Activated gamma-delta T cell treated with anti-CD3 and anti-CD28 coated beads, Interleukin-2, amount 50 U/mL, for 16 hours (primary cell): ENCODE measurements at regions not wholly inside any gene's neighbourhood (a gene's known extent, or its start where the extent isn't known, plus 50 kb on each side); places are given as distances from the start of the nearest gene placed in this dataset.

Experiments
- DNase-seq: peaks from one replicate; pipeline ENCODE4 v3.0.0-alpha.2; 2020; ENCODE audit warnings: low read depth

DNA sequence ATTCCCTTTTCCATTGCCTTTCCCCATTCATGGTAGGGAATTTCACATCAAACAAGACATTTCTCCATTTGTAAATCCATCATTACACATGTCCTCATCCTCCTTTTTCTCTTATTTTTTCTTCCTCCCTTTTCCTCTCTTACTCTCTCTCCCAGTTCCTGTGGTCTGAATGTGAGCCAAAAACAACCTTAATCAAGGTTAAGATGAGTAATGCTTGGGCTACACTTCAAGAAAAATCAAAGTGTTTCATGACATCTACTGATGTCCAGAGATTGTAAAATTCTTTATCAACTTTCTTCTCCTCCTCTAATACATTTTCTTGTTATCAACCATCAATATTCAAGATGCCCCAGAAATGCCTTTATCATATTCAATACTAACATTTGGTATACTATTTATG lies 172.5 kb upstream of the PRNP start:
- no peak for DNase-seq

GRCh38 chr20:4512891-4513550 lies 173.2 kb upstream of the PRNP start:
- DNase-seq = no peak

GRCh38 chr20:4511776-4512175 lies 174.5 kb upstream of the PRNP start:
- no peak for DNase-seq

DNA sequence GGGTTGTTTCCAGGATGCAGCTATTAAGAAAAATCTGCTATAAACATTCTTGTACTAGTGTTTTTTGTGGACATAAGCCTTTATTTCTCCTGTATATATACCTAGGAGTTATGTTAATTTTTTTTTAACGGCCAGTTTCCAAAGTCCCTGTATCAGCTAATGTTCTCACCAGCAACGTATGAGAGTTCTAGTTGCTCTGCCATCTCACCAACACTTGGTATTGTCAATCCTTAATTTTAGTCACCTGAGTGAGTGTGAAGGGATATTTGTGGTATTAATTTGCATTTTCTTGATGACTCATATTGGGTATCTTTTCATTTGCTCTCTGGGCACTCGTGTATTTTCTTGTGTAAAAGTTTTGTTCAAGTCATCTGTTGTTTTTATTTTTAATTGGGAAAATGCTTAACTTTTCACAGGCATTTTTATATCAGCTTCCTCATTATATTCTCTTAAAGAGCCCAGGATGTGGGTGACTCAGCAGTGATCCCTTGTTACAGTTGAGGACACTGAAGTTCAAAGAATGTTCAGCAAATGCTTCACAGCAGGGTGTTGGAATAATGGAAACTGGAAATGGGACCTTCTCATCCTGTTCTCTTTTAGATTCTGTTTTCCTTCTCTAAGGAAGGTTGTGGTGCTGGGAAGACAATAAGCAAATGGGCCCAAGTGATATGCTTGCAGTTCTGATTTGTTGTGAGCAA lies 176.3 kb upstream of the PRNP start:
- DNase-seq = no peak

DNA sequence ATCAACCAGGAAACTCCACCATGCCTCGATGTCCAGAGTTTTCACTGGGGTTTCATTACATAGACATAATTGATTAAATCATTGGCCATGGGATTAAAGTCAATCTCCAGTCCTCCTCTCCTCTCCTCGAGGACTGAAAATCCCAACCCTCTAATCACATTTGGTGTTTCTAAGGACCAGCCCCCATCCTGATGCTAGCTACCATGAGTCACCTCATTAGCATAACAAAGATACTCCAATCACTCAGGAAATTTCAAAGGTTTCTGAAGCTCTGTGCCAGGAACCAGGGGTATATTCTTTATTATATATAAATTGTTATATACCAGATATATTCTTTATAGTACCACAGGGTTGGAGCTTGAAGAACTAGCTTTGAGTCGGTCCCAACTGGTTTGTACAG lies 177.5 kb upstream of the PRNP start:
- DNase-seq = no peak

- no peak for DNase-seq
Observed at GRCh38 chr20:4507288-4507719, 179.0 kb upstream of the PRNP start.

- no peak for DNase-seq
Observed at GRCh38 chr20:4504814-4505213, 181.4 kb upstream of the PRNP start.

GRCh38 chr20:4502756-4503155 lies 183.5 kb upstream of the PRNP start:
- no peak for DNase-seq

- DNase-seq = no peak
Observed at GRCh38 chr20:4493386-4493785, 192.9 kb upstream of the PRNP start.

GRCh38 chr20:4491643-4492042 lies 194.6 kb upstream of the PRNP start:
- no peak for DNase-seq

DNA sequence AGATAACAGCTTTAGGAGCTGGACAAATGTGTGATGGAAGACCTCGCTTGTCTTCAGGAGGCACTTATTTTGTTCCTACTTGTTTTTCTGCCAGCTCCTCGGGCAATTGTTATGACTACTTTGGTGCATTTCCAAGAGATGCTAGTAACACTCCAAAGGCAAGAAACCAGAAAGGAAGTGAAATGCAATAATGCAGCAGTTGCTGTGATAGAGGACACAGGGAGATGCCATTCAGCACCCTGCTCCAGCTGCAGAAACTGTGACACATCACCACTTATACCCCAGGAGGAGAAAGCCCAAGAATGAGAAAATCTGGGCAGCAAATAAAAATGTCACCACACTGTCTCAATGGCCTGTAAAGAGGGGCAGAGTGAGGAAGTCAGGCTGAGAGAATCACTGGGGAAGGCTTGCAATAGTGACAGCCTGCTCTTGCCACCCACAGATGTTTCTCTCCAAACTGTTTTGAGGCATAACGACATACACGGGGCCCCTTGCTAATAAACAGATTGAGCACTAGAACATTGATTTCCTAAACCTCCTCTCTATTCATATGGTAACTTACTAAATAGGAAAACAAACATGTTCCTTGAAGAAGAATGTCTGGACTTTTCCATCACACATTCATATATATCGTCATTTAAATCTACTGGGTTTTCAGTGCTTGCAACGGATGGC lies 195.5 kb upstream of the PRNP start:
- DNase-seq = no peak

DNA sequence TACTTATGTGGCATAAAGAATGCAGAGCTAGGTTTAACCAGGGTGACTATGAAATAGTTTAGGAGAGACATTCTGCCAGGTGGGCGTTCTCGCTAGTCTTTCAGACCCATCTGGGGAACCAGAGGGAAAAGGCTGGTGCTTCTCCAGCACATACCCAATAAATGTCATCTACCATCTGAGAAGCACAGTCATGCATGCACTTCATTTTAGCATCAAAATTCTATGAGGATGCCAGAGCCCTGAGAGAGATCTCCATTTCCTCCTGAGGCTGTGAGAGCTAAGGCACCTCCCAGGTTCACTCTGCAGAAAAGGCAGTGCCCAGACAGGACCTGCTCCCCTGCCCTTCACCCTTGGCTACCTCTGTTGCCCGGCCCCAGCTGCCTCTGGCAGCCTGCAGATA lies 196.2 kb upstream of the PRNP start:
- DNase-seq = no peak

- DNase-seq = no peak
Observed at GRCh38 chr20:4488407-4489339, 197.6 kb upstream of the PRNP start.

- no peak for DNase-seq
Observed at GRCh38 chr20:4484379-4484997, 201.8 kb upstream of the PRNP start.

- no peak for DNase-seq
Observed at GRCh38 chr20:4483961-4484360, 202.3 kb upstream of the PRNP start.

DNA sequence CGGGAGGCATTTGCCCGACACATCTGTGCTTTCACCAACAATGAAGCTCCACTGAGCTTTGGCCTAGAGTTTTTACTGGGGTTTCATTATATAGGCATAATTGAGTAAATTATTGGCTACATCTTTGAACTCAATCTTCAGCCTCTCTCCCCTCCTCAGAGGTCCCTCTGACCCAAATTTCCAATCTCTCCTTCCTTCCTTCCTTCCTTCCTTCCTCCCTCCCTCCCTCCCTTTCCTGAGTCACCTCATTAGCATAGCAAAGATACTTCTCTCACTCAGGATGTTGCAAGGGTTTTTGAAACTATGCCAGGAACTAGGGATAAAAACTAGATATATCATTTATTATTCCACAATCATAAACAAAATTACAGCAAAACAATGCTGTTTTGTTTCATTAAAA lies 202.8 kb upstream of the PRNP start:
- no peak for DNase-seq

- DNase-seq = no peak
Observed at GRCh38 chr20:4480104-4480503, 206.2 kb upstream of the PRNP start.

DNA sequence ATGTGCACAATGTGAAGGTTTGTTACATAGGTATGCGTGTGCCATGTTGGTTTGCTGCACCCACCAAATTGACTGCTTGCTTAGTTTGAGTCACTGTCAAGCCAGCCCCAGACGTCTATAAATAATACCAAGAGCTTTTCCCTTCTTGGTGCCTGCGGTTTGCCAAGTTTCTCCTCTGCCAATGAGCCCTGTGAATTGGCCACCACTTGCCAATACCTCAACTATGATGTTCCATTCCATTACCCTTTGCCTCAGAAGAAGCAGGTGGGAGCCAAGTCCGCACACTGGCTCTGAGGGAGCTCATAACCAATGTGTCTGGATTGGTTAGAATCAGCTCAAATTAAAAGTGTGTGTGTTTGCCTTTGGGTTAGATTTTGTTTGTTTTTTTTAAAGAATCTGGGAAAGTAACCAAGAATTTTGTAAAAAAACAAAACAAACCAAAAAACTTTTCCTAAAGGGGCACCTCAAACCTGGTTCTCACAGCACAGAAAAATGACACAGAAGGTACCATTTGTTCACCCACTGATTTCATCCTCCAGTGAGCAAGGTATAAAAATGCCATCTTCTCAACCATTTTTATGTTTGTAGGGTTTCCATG lies 209.3 kb upstream of the PRNP start:
- no peak for DNase-seq

DNA sequence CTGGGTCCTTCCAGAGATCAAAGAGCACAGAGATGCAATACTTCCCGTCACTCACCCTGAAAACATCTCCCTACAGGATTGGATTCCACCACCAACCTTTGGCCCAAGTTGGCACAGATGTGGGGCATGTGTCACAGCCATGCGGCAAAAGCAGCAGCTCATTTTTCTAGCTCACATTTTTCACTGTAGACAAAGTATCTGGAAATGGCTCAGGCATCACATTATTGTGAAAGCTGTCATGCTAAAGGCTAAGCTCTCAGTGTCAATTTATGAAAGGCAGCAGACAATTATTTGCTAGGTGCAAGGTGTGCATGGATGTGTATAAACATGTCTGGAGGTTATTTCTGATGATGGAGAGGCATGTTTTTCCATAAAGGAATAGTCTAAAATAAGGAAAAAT lies 213.3 kb upstream of the PRNP start:
- DNase-seq = no peak

GRCh38 chr20:4471221-4471620 lies 215.0 kb upstream of the PRNP start:
- DNase-seq = no peak

GRCh38 chr20:4470375-4470774 lies 215.9 kb upstream of the PRNP start:
- no peak for DNase-seq
